PC-3 (cell line): ENCODE measurements at regions not wholly inside any gene's neighbourhood (a gene's known extent, or its start where the extent isn't known, plus 50 kb on each side); places are given as distances from the start of the nearest gene placed in this dataset.

Source experiments
- CTCF ChIP-seq: fragments of 300-600 bp; sonication (generic); conservative IDR thresholded peaks from 2 replicates; pipeline ENCODE4 v1.5.1; 2017; ENCODE audit warnings: antibody characterized with exemption, low read depth, mild to moderate bottlenecking, low read length
- EZH2 ChIP-seq: fragments of 300-600 bp; sonication (generic); IDR thresholded peaks from one replicate; pipeline ENCODE4 v1.6.1; 2017; ENCODE audit warnings: antibody characterized with exemption, mild to moderate bottlenecking, low read length; ENCODE audit not compliant: unreplicated experiment

- TF ChIP-seq CTCF, result no peak
- no peak for TF ChIP-seq EZH2
These were observed 327.2 kb downstream of the BCKDHB start for GRCh38 chr6:80433673-80434025.
